Activated CD8-positive, alpha-beta T cell treated with anti-CD3 and anti-CD28 coated beads for 36 hours (primary cell): ENCODE measurements at regions not wholly inside any gene's neighbourhood (a gene's known extent, or its start where the extent isn't known, plus 50 kb on each side); places are given as distances from the start of the nearest gene placed in this dataset.

Experiments used
- ATAC-seq: fragments of 200-7000 bp; cut with Tn5 transposase; one replicate; pipeline ENCODE4 v1.10.0; 2021; ENCODE audit warnings: mild to moderate bottlenecking, moderate library complexity
- CTCF ChIA-PET: fragments of 350-600 bp; sonication (Branson Sonifier 250); formaldehyde crosslinking; loops from one replicate; lab custom pipeline; 2021; ENCODE audit warnings: antibody characterized with exemption; lab: Charles Lee
- POLR2A ChIA-PET: fragments of 350-600 bp; sonication (Branson Sonifier 250); formaldehyde crosslinking; loops from one replicate; lab custom pipeline; 2021; ENCODE audit warnings: antibody characterized with exemption; lab: Charles Lee
- DNase-seq: peaks from one replicate; pipeline ENCODE4 v3.0.0-alpha.2; 2020
- H3K27ac Mint-ChIP-seq: one replicate; pipeline ENCODE4 v1.8.0; 2021; ENCODE audit warnings: mild to moderate bottlenecking, mixed read lengths
- H3K27me3 Mint-ChIP-seq: one replicate; pipeline ENCODE4 v1.8.0; 2021; ENCODE audit warnings: mixed read lengths
- H3K36me3 Mint-ChIP-seq: one replicate; pipeline ENCODE4 v1.8.0; 2021; ENCODE audit warnings: low read depth, mixed read lengths
- H3K4me1 Mint-ChIP-seq: one replicate; pipeline ENCODE4 v1.8.0; 2021; ENCODE audit warnings: low read depth, mixed read lengths
- H3K4me3 Mint-ChIP-seq: one replicate; pipeline ENCODE4 v1.8.0; 2021; ENCODE audit warnings: mild to moderate bottlenecking, moderate library complexity, mixed read lengths
- H3K9me3 Mint-ChIP-seq: one replicate; pipeline ENCODE4 v1.8.0; 2021; ENCODE audit warnings: mixed read lengths
- intact Hi-C: fragments of 100-400 bp; cut with micrococcal nuclease; formaldehyde crosslinking; loops from one replicate; pipeline ENCODE4 v1.10.0; 2022
- TF ChIP-seq, protein P1 (sequence below): fragments of 200-600 bp; IDR thresholded peaks from one replicate; pipeline ENCODE4 v1.8.0; 2022; ENCODE audit warnings: antibody characterized with exemption, mild to moderate bottlenecking

DNA sequence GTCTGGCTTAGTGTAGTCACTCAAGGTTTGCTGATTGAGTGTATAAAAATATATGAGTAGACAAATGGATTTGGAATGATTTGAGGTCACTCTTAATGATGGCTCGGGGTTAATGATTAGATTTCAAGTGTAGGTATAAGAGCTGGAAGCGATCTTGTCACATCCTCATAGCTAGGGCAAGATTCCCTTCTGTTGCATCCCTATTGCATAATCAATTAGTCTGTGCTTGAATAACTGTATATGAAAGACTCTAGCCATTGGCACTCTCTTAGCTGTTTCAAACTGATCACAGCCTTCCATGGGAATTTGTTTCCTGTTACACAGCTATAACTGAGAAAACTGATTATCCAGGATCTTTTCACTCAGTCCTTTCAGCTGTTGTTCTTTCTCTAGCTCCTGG, 811.6 kb downstream of the TLE4 start:
- Mint-ChIP-seq H3K9me3 (peaks cover 1% of the 10 kb centered on the region), H3K4me3 (no peak overlapping the region), H3K27ac (no peak overlapping the region), H3K27me3 (no peaks in the 10 kb centered on the region), H3K4me1 (no peaks in the 10 kb centered on the region), H3K36me3 (no peaks in the 10 kb centered on the region)
- ATAC-seq (no peak), DNase-seq (no peak)
- intact Hi-C loops: no loop called here
- ChIA-PET CTCF (no interaction called here), POLR2A (no interaction called here)
- TF ChIP-seq, protein P1, sequence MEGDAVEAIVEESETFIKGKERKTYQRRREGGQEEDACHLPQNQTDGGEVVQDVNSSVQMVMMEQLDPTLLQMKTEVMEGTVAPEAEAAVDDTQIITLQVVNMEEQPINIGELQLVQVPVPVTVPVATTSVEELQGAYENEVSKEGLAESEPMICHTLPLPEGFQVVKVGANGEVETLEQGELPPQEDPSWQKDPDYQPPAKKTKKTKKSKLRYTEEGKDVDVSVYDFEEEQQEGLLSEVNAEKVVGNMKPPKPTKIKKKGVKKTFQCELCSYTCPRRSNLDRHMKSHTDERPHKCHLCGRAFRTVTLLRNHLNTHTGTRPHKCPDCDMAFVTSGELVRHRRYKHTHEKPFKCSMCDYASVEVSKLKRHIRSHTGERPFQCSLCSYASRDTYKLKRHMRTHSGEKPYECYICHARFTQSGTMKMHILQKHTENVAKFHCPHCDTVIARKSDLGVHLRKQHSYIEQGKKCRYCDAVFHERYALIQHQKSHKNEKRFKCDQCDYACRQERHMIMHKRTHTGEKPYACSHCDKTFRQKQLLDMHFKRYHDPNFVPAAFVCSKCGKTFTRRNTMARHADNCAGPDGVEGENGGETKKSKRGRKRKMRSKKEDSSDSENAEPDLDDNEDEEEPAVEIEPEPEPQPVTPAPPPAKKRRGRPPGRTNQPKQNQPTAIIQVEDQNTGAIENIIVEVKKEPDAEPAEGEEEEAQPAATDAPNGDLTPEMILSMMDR: no peak

- no peaks in the 10 kb centered on the region for H3K36me3 Mint-ChIP-seq
- peaks cover 1% of the 10 kb centered on the region for H3K9me3 Mint-ChIP-seq
- no peak for DNase-seq
- no peak for ATAC-seq
- no peak overlapping the region for H3K4me3 Mint-ChIP-seq
- ChIA-PET CTCF (no interaction called here), POLR2A (no interaction called here)
- intact Hi-C loops: no loop called here
- TF ChIP-seq, protein P1: no peak
- no peaks in the 10 kb centered on the region for H3K27me3 Mint-ChIP-seq
- no peak overlapping the region for H3K27ac Mint-ChIP-seq
- H3K4me1 Mint-ChIP-seq: no peaks in the 10 kb centered on the region
Observed at GRCh38 chr9:80382211-80382891, 810.6 kb downstream of the TLE4 start.

- ATAC-seq: no peak
Observed at GRCh38 chr9:80380301-80380700, 808.5 kb downstream of the TLE4 start.

DNA sequence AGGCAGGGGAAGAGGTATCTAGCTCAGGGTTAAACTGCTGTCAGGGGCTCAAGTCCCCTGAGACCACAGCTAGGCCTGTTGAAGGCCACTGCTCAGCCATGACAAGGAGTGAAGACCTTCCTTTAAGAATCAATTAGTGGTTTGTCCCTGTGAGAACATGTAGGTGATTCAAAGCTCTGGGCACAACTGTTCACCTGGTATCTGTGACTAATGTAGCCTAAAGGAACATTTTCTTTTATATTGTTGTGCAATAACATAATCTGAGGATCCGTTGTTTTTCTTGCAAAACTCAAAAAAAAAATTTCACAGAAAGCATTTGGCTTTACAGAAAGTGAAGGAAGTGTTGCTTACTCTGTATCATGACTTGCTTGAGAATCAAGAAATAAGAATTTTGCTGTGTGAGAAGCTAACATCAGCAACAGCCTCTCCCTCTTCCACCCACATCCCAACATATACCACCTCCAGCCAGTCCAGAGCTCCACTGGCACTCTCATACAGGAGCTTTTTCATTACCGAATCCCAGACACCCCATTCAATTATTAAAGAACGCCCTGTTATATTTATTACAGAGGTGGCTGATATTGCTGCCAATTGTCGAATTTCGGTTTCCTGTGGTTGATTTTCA, 807.0 kb downstream of the TLE4 start:
- Mint-ChIP-seq H3K4me3 (no peak overlapping the region), H3K36me3 (no peaks in the 10 kb centered on the region), H3K27me3 (no peaks in the 10 kb centered on the region), H3K9me3 (no peaks in the 10 kb centered on the region), H3K4me1 (no peaks in the 10 kb centered on the region), H3K27ac (no peak overlapping the region)
- POLR2A ChIA-PET: no interaction called here
- ATAC-seq (no peak), DNase-seq (no peak)
- intact Hi-C loops: no loop called here
- TF ChIP-seq, protein P1: no peak
- CTCF ChIA-PET: interaction anchor here (0.7 kb wide), 1 partner anchor 14 kb away, joined by 3 read pairs; no protein-coding TSS in a partner anchor

More at GRCh38 chr9:80380301-80380700, 808.5 kb downstream of the TLE4 start:
- Mint-ChIP-seq H3K9me3 (no peaks in the 10 kb centered on the region), H3K4me3 (no peak overlapping the region), H3K36me3 (no peaks in the 10 kb centered on the region), H3K27ac (no peak overlapping the region), H3K4me1 (no peaks in the 10 kb centered on the region), H3K27me3 (no peaks in the 10 kb centered on the region)
- DNase-seq: no peak
- intact Hi-C loops: no loop called here
- CTCF ChIA-PET: no interaction called here
- TF ChIP-seq, protein P1: no peak
- POLR2A ChIA-PET: no interaction called here

DNA sequence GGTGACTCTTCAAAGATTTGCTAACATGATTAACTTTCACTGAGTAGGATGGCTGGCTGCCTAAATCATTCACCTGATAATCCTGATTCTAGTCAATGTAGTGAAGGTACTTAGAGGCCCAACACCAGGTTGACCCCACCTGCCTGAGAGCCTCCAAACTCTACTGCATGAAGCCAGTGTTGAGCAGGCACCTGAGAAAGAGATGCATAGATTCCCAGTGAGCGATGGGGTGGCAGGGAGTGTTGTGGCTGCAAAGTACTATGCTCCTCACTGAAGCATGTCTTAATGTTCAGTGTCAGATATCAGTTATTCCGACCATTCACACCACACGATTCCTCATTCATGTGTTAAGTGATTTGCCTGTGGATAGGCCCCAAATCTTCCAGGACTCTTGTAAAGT, 804.4 kb downstream of the TLE4 start:
- TF ChIP-seq, protein P1: no peak
- Mint-ChIP-seq H3K4me1 (no peaks in the 10 kb centered on the region), H3K27ac (no peak overlapping the region), H3K4me3 (no peak overlapping the region), H3K36me3 (no peaks in the 10 kb centered on the region), H3K9me3 (no peaks in the 10 kb centered on the region), H3K27me3 (no peaks in the 10 kb centered on the region)
- DNase-seq (no peak), ATAC-seq (no peak)
- ChIA-PET CTCF (no interaction called here), POLR2A (no interaction called here)
- intact Hi-C loops: no loop called here
